T follicular helper cell (primary cell): ENCODE measurements at regions not wholly inside any gene's neighbourhood (a gene's known extent, or its start where the extent isn't known, plus 50 kb on each side); places are given as distances from the start of the nearest gene placed in this dataset.

Experiments
- DNase-seq: peaks from one replicate; pipeline ENCODE4 v3.0.0-alpha.2; 2020; ENCODE audit warnings: low read depth

DNA sequence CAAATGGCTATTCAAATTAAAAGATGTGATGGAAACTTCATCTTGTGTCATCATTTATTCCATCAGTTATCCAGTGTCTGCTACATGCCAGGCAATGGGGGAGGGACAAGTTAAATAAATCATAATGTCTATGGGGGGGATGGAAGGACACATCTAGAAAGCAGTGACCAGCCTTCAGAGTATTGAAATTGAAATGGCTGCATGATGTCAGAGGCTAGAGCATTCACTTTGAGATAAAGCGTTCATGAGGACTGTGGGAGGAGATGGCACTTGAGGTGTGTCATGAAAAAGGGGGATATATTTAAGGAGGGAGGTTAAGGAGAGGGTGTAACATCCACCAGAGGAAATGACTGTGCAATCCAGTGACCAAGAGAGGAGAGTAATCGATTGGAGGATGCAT lies 50.6 kb downstream of the SLIT2 start:
- no peak for DNase-seq

DNA sequence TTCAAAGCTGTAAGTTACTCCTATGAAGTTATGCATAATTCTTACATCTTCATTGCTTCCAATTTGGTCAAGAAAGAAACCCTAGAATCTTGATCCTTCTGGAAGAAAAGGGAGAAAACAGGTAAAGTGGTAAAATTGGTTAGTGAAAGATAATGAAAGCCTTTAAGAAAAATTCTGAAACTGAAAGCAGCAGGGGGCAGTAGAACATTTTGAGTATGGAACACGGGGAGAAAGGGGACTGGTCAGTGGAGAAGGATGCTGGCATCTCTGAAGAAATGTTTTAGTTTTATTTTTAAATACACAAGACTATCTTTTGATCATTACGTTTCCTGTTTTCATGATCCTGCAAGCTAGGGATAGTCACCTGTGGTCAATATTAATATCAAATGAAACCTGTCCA lies 54.3 kb downstream of the SLIT2 start:
- no peak for DNase-seq

DNA sequence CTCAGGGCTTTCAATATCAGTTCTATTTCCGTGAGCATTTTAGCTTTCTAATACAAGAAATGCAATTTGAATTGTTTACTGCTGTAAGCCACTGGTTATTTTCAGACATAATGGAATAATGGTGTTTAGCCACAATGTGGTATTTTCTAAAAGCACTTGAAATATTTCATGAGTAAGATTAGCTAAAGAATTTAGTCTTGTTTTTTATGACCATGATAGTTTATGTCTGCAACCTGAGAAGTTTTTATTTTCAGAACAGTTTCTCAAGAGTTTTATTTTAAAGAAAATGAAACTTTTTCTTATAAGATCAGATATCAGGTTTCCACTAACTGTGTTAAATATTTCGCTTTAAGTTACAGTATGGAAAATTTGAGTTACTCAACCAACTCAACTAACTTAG lies 60.2 kb downstream of the SLIT2 start:
- DNase-seq = no peak

DNA sequence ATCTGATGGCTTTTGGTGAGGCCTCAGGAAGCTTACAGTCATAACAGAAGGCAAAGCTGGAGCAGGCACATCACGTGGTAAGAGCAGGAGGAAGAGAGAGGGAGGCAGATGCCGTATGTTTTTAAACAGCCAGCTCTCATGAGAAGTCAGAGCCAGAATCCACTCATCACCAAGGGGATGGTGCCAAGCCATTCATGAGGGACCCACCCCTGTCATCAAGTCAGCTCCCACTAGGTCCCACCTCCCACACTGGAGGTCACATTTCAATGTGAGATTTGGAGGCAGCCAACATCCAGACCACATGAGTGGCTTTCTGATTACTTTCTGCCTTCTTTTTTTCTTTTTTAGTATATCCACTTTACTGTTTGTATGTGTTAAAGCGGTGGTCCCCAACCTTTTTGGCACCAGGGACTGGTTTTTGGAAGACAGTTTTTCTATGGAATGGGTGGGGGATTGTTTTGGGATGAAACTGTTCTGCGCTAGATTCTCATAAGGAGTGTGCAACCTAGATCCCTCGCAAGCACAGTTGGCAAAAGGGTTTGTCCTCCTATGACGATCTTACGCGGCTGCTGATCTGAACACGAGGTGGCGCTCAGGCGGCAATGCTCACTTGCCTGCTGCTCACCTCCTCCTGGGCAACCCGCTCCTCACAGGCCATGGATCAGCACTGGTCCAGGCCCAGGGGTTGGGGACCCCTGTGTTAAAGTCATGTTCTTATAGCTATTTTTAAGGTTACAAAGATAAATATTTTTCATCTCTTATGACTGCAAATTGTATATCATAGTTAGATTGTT lies 61.7 kb downstream of the SLIT2 start:
- DNase-seq = no peak

DNA sequence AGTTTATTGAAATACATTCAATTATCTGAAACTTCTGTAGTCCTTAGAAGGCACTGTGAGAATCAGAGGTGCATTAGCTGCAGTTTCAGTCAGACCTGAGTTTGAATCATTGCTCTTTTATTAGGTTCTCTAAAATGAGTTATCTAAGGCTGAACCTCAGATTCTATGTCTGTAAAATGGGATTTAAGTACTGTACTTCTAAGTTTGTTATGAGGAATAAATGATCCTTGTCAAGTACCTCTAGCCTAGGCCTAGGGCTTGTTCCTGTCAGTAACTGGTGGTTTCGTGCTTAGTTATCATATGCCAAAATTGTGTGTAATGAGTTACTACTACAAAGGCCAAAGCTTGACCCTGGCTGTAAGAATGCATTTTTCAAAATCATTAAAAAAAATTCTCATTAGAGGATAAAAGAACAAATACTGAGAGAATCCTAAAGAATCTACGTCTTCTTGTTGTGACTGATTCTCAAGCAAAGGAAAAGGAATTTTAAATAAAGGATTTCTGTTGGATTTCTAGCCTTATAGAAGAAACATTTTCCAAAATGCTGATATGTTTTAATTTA lies 65.8 kb downstream of the SLIT2 start:
- no peak for DNase-seq

DNA sequence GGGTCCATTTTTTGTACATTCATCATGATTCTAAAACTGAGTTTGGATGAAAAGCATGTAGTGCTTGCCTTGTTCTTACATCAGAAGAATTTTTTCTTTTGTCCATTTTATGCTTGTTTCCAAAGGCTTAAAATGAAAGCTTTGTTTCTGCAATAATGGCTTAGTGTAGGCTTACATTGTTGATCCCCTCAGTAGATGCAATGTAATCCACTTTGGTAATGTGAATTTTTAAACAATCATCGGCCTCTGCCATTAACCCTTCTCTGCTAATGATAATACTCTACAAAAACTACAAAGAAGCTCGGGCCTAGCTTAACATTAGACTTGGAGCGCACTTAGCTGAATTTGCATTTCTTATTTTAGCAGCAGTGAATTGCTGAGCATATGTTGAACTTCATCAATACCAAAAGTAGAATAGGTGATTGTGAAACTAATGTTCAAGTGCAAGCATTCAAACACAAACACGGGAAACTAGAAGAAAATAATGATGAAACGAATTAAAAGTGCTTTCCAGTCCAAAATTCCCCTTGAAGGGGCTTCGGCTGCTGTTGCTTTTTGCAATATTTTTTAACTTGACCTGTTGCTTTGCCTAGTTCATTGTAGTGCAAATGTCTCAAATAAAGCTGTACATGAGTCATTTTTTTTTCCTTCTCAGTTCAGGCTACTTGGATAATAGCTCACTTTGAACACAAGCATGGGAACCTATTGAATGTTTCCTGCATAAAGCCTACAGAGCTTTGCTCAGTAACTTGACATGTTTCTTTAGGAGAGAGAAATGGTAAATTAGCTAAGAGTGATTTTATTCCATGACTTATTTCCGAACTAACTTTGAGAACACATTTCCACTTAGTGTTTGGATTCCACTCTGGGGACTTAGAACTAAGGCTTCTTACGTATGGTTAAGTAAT lies 66.5 kb downstream of the SLIT2 start:
- DNase-seq = no peak

DNA sequence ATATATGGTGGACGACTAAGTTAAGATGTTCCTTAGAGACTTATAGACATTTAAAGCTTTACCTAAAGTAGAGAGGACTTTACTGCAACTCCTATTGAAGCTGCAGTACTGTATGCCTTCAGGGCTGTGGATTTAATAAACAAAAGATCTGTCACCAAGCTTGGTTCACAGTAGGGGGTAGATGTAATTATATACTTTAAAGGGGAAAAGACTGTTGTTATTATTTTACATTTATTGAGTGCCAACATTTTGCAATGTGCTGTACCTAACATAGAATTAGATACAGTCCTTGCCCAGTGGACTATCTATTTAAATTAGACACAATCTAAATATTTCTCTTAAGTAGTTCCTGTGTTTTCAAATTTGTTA lies 67.2 kb downstream of the SLIT2 start:
- no peak for DNase-seq

DNA sequence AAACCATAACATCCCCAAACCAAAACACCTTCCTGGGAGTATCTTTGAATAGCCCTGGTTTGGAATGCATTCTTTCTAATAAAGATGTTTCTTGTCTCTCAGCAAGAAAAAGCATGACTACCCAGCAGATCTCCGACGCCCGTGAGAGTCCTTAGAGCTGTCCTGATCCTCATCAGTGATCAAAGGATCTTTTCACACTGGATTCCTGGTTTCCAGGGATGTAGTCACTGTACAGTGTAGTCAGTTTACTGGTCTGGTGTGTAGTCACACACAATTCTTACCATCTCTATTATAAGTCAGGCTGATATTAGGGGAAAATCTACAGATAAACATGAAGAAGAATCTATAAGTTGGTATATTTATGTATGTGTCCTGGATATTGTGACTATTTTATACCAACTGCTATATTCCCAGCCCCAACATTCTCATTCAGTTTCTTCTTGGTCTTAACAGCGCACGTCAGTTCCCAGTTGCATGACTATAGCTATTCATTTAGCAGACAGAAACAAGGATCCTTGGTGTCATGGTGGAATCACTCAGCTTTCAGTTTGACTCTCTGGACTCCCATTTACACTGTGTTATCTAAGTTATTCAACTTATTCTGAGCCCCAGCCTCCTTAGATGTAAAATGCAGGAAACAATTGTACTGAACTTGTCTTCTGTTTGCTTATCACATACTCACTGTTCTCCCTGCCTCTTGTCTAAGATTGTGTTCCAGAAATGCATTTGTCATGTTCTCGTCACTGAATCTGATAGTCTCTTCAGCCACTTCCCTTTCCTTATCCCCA lies 68.3 kb downstream of the SLIT2 start:
- no peak for DNase-seq

DNA sequence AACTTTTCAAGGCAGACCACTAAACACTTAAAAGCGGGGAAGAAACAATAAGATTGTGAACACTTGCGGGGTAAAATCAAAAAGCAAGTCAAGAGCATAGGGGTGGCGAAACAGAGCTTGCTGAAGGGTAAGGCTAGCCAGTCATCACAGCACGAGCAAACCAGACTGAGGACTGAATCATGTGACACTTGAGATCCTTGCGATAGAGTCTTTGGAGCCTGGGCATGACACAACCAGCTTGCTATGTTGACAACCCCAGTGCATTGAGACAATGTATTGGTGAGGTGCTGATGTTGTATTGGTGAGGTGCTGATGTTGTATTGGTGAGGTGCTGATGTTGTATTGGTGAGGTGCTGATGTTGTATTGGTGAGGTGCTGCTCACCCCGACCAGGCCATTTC lies 72.3 kb downstream of the SLIT2 start:
- DNase-seq = no peak

DNA sequence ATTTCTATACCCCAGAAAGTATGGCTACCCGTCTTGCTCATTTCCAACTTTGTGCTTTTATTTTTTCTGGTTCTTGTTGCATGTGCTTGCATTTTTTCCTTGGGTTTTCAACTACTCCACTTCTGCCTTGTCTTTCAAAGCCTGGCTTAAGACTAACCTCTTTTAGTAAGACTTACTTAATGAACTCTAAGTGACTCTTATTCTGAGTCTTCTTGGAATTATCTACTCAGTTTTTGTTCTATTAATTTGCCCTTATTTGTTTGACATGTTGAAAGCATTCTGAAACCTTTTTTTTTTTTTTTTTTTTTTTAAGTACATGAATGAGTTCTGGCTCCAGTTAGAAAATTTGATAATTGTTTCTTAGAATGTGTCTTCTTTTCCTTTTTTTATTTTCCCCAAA lies 74.8 kb downstream of the SLIT2 start:
- no peak for DNase-seq

DNA sequence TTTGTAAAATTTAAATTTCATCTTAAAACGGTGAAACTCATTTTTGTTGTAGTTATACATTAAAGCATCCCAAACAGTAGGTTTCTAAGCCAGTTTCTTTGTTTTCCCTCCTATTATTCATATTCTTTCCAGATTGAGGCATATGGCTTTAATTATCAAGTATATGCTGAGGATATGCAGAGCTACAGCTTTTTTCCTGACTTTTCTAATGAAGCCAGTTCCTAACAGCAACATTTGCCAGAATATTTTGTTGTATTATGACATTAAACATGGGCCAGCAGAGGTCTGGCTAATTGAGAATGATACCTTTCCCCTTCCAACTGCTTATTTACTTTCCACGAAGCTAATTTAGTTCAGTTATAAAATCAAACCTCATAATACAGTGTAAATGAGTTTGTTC lies 75.3 kb downstream of the SLIT2 start:
- no peak for DNase-seq

DNA sequence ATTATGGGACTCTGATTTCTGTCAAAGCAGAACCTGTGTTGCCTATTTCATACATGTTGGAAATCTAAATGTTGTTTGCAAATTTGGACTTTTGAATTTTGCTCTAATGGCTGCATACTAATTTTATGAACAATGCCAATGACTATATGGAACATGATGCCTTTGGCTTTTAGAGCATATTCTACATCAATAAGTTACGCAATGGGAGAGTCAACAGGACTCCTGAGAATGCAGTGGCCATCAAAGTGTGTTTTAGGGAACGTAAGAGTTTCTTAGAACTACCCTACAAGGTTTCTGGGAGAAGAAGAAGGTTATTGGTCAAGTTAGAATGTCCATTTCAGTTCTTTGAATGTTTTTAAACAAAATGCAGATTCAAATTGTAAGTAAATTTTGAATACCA lies 76.1 kb downstream of the SLIT2 start:
- no peak for DNase-seq

DNA sequence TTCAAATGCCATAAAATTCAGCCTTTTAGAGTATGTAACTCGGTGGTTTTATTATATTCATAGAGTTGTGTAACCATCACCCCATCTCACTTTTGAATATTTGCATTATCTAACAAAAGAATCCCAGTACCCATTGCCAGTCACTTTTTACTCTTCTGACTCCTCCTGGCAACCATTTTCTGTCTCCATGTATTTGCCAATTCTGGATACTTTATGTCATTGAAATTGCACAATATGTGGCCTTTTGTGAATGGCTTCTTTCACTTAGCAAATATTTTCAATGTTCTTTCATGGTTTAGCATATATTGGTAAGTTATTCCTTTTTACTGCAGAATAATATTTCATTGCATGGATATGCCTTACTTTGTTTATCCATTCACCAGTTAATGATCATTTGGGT lies 79.9 kb downstream of the SLIT2 start:
- no peak for DNase-seq

DNA sequence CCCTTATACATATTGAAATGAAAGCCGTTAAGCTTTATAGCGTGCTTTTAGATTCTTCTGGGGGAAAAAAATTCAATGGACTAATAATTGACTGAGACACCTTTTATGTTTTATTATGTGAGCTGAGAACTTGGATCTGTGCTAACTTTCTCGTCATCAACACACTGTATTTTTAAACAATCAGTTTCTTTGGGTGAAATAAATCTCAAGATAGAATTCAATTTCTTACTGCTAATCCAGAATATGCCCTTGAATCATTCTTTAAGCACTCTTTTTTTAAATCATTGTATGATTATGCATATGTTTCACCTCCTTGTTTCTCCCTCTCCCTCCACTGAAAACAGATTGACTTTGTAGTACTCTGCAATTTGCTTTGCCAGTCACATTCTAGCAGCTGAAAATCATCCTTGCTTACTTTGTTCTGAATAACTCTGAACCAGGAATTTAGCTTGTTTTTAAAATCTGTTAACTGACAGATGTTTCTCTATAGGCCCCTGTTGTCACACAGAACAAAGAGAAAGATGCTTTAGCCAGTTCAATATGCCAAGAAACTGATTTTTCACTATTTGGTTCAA lies 81.5 kb downstream of the SLIT2 start:
- no peak for DNase-seq

DNA sequence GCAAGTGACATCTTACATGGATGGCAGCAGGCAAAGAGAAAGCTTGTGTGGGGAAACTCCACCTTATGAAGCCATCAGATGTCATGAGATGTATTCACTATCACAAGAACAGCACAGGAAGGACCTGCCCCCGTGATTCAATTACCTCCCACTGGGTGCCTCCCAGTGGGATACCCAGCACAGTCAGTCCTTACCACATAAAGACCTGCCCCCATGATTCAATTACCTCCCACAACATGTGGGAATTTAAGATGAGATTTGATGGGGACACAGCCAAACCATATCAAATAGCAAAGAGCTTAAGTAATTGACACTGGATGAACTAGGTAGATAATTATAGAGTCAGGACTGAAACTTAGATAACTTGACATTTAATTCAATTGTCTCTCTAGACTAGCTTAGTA lies 85.6 kb downstream of the SLIT2 start:
- no peak for DNase-seq

DNA sequence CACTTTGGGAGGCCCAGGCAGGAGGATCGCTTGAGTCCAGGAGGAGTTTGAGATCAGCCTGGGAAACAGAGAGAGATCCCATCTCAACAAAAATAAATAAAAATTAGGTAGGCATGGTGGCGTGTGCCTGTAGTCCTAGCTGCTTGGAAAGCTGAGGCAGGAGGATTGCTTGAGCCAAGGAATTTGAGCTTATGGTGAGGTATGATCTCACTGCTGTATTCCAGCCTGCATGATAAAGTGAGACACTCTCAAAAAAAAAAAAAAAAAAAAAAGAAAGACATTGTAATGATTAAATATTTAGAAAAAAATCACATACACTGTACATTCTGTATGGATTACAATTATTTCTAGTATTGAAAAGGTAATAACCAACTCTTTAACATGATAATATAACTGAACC lies 87.1 kb downstream of the SLIT2 start:
- no peak for DNase-seq

DNA sequence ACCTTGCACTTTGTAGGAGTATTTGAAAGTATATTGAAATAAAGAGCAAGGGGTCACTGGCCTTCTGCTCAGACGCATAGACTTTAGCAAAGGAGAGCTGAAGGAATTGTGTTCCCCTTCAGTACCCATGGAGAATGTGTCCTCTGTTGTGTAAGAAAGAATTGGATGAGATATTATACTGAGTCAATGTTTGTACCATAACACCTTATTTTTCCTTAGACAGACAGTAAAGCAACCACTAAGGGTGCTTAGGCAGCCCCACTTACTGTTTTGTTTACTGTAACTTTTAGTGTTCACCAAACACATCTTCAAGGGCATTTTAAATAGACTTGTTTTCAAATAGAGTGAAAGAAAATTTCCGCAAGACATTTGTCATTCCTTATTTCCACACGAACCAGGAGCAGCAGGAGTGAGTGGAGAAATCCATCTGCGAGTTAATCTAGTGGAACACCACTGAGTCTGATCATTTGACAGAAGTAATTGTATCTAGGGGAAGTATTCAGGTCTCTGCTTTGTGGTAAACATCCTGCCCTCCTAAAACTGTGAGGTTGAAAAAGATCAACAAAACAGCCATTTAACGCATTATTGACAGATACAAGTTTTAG lies 89.5 kb downstream of the SLIT2 start:
- DNase-seq = no peak

DNA sequence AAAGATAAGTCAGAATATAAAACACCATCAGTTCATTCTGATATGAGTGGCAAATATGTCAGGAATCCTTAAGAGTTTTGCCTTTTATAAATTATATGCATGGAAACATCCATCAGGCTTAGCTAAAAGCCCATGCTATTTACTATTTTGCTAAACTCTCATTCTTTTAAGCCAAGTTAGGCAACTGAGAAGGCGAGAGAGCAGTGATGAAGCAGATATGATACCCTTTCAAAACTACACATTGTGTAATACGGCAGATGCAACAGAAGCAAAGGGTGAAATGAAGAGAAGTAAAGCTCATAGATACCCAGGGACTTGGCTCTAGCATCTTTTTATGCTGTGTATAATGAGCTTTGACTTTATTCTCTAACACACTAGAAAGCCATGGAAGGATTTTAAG lies 95.8 kb downstream of the SLIT2 start:
- no peak for DNase-seq

DNA sequence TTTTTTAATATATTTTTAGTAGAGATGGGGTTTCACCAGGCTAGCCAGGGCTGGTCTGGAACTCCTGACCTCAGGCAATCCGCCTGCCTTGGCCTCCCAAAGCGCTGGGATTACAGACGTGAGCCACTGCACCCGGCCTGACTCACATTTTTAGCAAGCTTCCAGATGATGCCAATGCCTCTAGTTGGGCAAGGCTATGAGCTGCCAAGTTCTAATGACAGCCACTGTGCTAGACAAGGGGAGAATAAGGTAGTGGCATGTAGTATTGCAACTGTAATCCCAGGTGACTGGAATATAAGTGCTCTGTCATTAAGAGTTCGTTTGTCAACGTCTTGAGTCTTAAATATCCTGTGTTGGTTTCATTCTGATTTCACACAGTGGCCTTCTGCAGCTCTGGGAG lies 96.7 kb downstream of the SLIT2 start:
- no peak for DNase-seq

DNA sequence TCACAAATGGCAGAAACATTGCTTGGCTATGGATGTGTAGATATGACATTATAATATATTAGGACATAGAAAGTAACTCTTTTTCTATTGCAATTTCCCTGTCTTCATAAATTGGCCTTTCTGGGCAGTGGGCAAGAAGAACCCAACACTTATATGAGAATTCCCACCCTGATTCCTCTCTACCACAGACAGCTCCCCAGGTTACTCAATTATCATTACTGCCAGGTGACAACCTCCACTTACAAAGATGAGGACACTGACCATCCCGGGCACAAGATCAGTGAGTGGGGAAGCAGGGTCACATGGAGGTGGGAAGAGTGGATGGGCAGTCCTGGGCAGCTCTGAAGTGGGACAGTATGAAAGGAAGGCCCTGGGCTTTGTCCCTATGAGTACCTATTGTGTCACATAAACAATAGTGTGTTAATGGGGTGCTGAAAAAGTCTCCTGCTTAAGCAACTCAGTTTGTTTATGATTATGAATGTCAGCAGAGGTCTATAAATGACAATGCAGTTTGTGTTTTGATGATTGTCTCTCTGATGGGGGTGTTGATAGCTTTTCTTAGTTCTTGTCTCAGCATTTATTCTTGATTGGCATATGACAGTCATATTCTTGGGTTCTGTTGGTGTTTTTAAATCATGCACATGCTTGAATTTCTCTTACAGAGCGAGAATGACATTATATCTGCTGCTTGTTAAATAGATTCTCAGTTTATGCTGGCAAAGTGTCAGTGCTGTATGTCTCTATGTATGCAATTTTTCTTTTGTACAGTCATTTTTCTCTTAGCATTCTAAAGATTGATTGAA lies 99.9 kb downstream of the SLIT2 start:
- DNase-seq = no peak

DNA sequence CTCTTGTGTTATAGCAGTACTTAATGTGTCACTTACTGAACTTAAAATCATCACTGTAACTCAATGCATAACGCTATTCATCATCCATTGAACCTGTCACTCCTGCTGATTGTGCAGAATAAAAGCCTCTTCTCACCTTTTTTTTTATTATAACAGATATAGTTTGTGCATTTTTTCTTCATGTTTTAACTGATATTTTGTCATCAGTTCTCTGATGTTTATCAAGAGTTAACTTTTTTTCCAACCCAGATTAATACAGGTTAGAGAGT lies 100.4 kb downstream of the SLIT2 start:
- no peak for DNase-seq
